ENCODE measurements at regions not wholly inside any gene's neighbourhood (a gene's known extent, or its start where the extent isn't known, plus 50 kb on each side); places are given as distances from the start of the nearest gene placed in this dataset.

DNA sequence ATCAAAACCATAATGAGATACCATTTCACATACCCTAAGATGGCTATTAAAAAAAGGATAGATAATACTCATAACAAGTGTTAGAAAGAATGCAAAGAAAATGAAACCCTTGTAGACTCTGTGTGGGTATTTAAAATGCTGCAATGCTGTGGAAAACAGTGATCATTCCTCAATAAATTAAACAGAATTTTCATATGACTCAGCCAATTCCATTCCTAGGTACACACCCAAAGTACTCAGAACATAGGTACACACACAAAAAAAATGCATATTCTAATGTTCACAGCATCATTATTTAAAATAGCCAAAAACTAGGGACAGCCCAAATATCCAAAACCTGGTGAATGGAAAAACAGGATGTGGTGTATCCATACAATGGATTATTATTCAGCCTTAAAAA is 502.3 kb downstream of the KCNJ3 start:
- no peak for TF ChIP-seq EZH2 (IDR thresholded peaks at IDR 0.05)
- TF ChIP-seq POLR2AphosphoS5 (IDR thresholded peaks at IDR 0.05; ENCODE audit: borderline replicate concordance, low read depth, low read length) = no peak
